SIG-M5 treated with dmso at 0.1 percent for 504 hours (cell line): ENCODE measurements at regions not wholly inside any gene's neighbourhood (a gene's known extent, or its start where the extent isn't known, plus 50 kb on each side); places are given as distances from the start of the nearest gene placed in this dataset.

ENCODE experiments used
- DNase-seq: peaks from one replicate; lab custom pipeline; 2025; ENCODE audit not compliant: unreplicated experiment; lab: John Stamatoyannopoulos, UW

- no peak for DNase-seq
These were observed 62.7 kb downstream of the NPTX2 start for GRCh38 chr7:98679741-98680140.

- DNase-seq, result no peak
These were observed 64.4 kb downstream of the NPTX2 start for GRCh38 chr7:98681511-98681910.

- DNase-seq, result no peak
These were observed 64.9 kb downstream of the NPTX2 start for GRCh38 chr7:98681951-98682350.

- no peak for DNase-seq
These were observed 66.4 kb downstream of the NPTX2 start for GRCh38 chr7:98683514-98683913.

GRCh38 chr7:98685541-98685940, 68.5 kb downstream of the NPTX2 start:
- DNase-seq, result no peak

GRCh38 chr7:98686466-98687080, 69.5 kb downstream of the NPTX2 start:
- DNase-seq, result no peak

GRCh38 chr7:98687111-98687751, 70.1 kb downstream of the NPTX2 start:
- DNase-seq, result no peak

- no peak for DNase-seq
These were observed 74.5 kb downstream of the NPTX2 start for GRCh38 chr7:98691619-98692018.

GRCh38 chr7:98697083-98697482, 80.0 kb downstream of the NPTX2 start:
- no peak for DNase-seq

- DNase-seq, result no peak
These were observed 80.6 kb downstream of the NPTX2 start for GRCh38 chr7:98697485-98698240.

GRCh38 chr7:98698976-98699375, 81.9 kb downstream of the NPTX2 start:
- no peak for DNase-seq

GRCh38 chr7:98700533-98700932, 83.4 kb downstream of the NPTX2 start:
- DNase-seq, result no peak

- DNase-seq, result no peak
These were observed 84.3 kb downstream of the NPTX2 start for GRCh38 chr7:98701372-98701771.

GRCh38 chr7:98702021-98702420, 84.9 kb downstream of the NPTX2 start:
- DNase-seq, result no peak

- no peak for DNase-seq
These were observed 86.8 kb downstream of the NPTX2 start for GRCh38 chr7:98703916-98704315.

GRCh38 chr7:98705626-98706025, 88.5 kb downstream of the NPTX2 start:
- no peak for DNase-seq

GRCh38 chr7:98707076-98707475, 90.0 kb downstream of the NPTX2 start:
- DNase-seq, result no peak

- no peak for DNase-seq
These were observed 94.9 kb downstream of the NPTX2 start for GRCh38 chr7:98711945-98712344.

GRCh38 chr7:98713165-98713810, 96.2 kb downstream of the NPTX2 start:
- DNase-seq, result no peak

GRCh38 chr7:98719396-98719795, 102.3 kb downstream of the NPTX2 start:
- no peak for DNase-seq

GRCh38 chr7:98722402-98722801, 105.3 kb downstream of the NPTX2 start:
- DNase-seq, result no peak

GRCh38 chr7:98724591-98724990, 107.5 kb downstream of the NPTX2 start:
- no peak for DNase-seq
